GM18868 (cell line): ENCODE measurements at regions not wholly inside any gene's neighbourhood (a gene's known extent, or its start where the extent isn't known, plus 50 kb on each side); places are given as distances from the start of the nearest gene placed in this dataset.

Experiments used
- ATAC-seq: cut with Tn5 transposase; IDR thresholded peaks from one replicate; pipeline ENCODE4 v1.9.1; 2021; ENCODE audit warnings: mild to moderate bottlenecking, moderate library complexity; ENCODE audit not compliant: unreplicated experiment

GRCh38 chr5:135220394-135221186 is 178.4 kb downstream of the MACROH2A1 start:
- ATAC-seq = no peak

- ATAC-seq = no peak
These were observed 179.2 kb downstream of the MACROH2A1 start for GRCh38 chr5:135219868-135220267.

GRCh38 chr5:135218790-135219568 is 180.1 kb downstream of the MACROH2A1 start:
- ATAC-seq = no peak

GRCh38 chr5:135218486-135218755 is 180.6 kb downstream of the MACROH2A1 start:
- ATAC-seq = no peak

- ATAC-seq = no peak
These were observed 181.2 kb downstream of the MACROH2A1 start for GRCh38 chr5:135217669-135218485.

GRCh38 chr5:135216471-135217343 is 182.3 kb downstream of the MACROH2A1 start:
- ATAC-seq = no peak

- no peak for ATAC-seq
These were observed 181.8 kb upstream of the PITX1 start for GRCh38 chr5:135215617-135216470.

GRCh38 chr5:135214897-135215616 is 181.0 kb upstream of the PITX1 start:
- ATAC-seq = no peak

- no peak for ATAC-seq
These were observed 179.6 kb upstream of the PITX1 start for GRCh38 chr5:135213466-135214239.

- ATAC-seq = no peak
These were observed 179.0 kb upstream of the PITX1 start for GRCh38 chr5:135213027-135213386.

GRCh38 chr5:135212361-135213026 is 178.5 kb upstream of the PITX1 start:
- ATAC-seq = no peak

GRCh38 chr5:135211791-135212190 is 177.8 kb upstream of the PITX1 start:
- no peak for ATAC-seq

- no peak for ATAC-seq
These were observed 177.2 kb upstream of the PITX1 start for GRCh38 chr5:135211083-135211790.

- no peak for ATAC-seq
These were observed 176.4 kb upstream of the PITX1 start for GRCh38 chr5:135210286-135211055.

- ATAC-seq = no peak
These were observed 175.1 kb upstream of the PITX1 start for GRCh38 chr5:135208903-135209721.

GRCh38 chr5:135208555-135208902 is 174.5 kb upstream of the PITX1 start:
- no peak for ATAC-seq
